ENCODE measurements at regions not wholly inside any gene's neighbourhood (a gene's known extent, or its start where the extent isn't known, plus 50 kb on each side); places are given as distances from the start of the nearest gene placed in this dataset.

DNA sequence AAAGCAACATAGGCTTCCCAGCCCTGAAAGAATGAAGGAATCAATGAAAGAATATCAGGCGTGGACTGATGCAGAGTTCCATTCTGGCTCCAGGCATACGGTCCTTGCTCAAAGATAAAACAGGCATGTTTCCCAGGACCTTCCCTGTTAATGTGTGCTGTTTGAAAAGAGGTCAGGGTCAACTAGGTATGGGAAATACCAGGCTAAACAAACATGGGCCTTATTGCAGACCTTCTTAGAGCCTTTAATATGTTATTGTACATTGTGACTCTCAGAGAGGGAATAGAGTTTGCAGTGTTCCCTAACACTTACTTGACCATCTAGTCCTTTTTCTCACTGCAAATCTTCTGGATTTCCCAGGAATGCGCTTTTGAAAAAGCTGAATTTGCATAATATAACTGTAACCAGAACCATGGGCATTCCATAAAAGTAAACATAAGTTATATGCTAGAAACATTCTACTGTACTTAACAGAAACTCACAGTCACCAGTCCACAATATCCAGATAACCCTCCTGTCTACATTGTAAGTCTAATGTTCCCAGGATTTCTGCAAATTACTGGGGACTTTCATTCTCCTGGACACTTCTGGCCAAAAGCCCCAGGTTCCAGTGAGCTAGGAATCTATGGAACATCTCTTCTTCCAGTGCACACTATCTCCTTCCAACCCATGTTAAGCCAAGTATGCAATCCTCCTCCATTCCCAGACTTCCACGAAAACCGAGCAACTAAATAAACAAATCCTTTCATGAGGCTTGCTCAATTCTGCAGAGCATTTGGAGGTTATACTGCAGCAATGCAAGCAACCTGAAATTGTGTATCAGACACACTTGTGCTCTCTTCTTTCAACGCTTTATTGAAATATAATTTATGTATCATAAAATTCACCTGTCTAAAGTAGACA lies 486.6 kb downstream of the SETD4 start:
- TF ChIP-seq REST (IDR thresholded peaks at IDR 0.05; ENCODE audit: insufficient replicate concordance, low read depth) (no peak), CTCF (IDR thresholded peaks at IDR 0.05; ENCODE audit: insufficient read depth, low read length) (no peak), POLR2AphosphoS5 (IDR thresholded peaks at IDR 0.05; ENCODE audit: low read depth) (no peak), SPI1 (IDR thresholded peaks at IDR 0.05; ENCODE audit: borderline replicate concordance, low read depth) (no peak), GABPA (IDR thresholded peaks at IDR 0.05; ENCODE audit: low read depth) (no peak)

Data from HL-60 (cell line).